HG02870 (cell line): ENCODE measurements at regions not wholly inside any gene's neighbourhood (a gene's known extent, or its start where the extent isn't known, plus 50 kb on each side); places are given as distances from the start of the nearest gene placed in this dataset.
"Not testable (repeated sequence)": the region's sequence is repeated elsewhere in the genome, so short reads cannot be mapped to it uniquely, and the experiment has no call there.

ENCODE experiments used
- ATAC-seq: cut with Tn5 transposase; IDR thresholded peaks from one replicate; pipeline ENCODE4 v1.9.1; 2021; ENCODE audit warnings: mild to moderate bottlenecking, moderate library complexity; ENCODE audit not compliant: unreplicated experiment

- no peak for ATAC-seq
These were observed 615.1 kb downstream of the TMEM121 start for GRCh38 chr14:106141242-106142220.

GRCh38 chr14:106145731-106146130, 619.3 kb downstream of the TMEM121 start:
- not testable (repeated sequence) for ATAC-seq

GRCh38 chr14:106153362-106153955, 627.1 kb downstream of the TMEM121 start:
- ATAC-seq, result not testable (repeated sequence)

GRCh38 chr14:106163316-106163715, 636.9 kb downstream of the TMEM121 start:
- no peak for ATAC-seq

GRCh38 chr14:106163812-106164211, 637.4 kb downstream of the TMEM121 start:
- ATAC-seq, result not testable (repeated sequence)

- no peak for ATAC-seq
These were observed 639.8 kb downstream of the TMEM121 start for GRCh38 chr14:106166232-106166631.

GRCh38 chr14:106166650-106167204, 640.3 kb downstream of the TMEM121 start:
- no peak for ATAC-seq

- not testable (repeated sequence) for ATAC-seq
These were observed 643.8 kb downstream of the TMEM121 start for GRCh38 chr14:106170163-106170658.

GRCh38 chr14:106174206-106174605, 647.8 kb downstream of the TMEM121 start:
- no peak for ATAC-seq

GRCh38 chr14:106177266-106178246, 651.2 kb downstream of the TMEM121 start:
- not testable (repeated sequence) for ATAC-seq

GRCh38 chr14:106179761-106180160, 653.4 kb downstream of the TMEM121 start:
- no peak for ATAC-seq

GRCh38 chr14:106184771-106185170, 658.4 kb downstream of the TMEM121 start:
- ATAC-seq, result not testable (repeated sequence)

- ATAC-seq, result not testable (repeated sequence)
These were observed 658.9 kb downstream of the TMEM121 start for GRCh38 chr14:106185174-106185836.

- ATAC-seq, result no peak
These were observed 659.5 kb downstream of the TMEM121 start for GRCh38 chr14:106185837-106186233.

- ATAC-seq, result no peak
These were observed 660.8 kb downstream of the TMEM121 start for GRCh38 chr14:106187216-106187615.

- ATAC-seq, result not testable (repeated sequence)
These were observed 666.3 kb downstream of the TMEM121 start for GRCh38 chr14:106192701-106193100.

- not testable (repeated sequence) for ATAC-seq
These were observed 670.1 kb downstream of the TMEM121 start for GRCh38 chr14:106196459-106196858.

GRCh38 chr14:106197264-106197663, 670.9 kb downstream of the TMEM121 start:
- ATAC-seq, result not testable (repeated sequence)

- ATAC-seq, result no peak
These were observed 672.7 kb downstream of the TMEM121 start for GRCh38 chr14:106199097-106199496.
